Right renal cortex interstitium (tissue), 3 donors: ENCODE measurements at regions not wholly inside any gene's neighbourhood (a gene's known extent, or its start where the extent isn't known, plus 50 kb on each side); places are given as distances from the start of the nearest gene placed in this dataset.
"Not testable (repeated sequence)": the region's sequence is repeated elsewhere in the genome, so short reads cannot be mapped to it uniquely, and the experiment has no call there.

Experiments
- DNase-seq, 3 donors: peaks; one replicate each; pipeline ENCODE4 v3.0.0-alpha.2; 2013; ENCODE audit warnings: low read depth in 3 of 3, low spot score in 2 of 3

DNA sequence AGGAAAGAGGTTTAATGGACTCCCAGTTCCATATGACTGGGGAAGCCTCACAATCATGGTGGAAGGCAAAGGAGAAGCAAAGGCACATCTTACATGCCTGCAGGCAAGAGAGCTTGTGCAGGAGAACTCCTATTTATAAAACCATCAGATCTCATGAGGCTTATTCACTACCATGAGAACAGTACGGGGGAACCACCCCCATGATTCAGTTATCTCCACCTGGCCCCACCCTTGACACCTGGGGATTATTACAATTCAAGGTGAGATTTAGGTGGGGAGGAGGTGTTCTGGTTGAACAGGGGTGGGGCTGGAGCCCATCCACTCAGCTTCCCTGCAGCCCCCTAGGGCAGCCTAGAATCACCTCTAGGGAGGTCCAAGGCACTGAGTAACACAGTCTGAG lies 128.9 kb upstream of the KLF3 start:
- DNase-seq, result not testable (repeated sequence)

DNA sequence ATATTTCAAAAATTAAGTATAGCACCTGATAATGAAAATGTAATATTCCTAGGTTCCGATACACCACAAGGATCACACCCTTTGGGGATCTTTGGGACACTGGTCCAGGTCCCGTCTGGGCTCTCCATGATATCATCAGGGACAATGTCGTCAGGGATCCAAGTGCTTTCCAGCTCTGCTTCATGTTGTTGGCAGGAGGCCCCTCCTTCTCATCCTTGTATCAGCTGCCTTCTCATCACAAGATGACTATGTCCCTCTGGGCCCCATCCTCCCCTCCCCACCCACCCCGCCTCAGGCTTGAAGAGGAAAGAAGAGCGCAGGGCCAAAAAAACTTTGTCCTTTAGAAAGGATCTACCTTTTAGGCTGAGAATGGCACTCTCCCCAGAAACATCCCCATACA lies 128.3 kb upstream of the KLF3 start:
- no peak for DNase-seq

DNA sequence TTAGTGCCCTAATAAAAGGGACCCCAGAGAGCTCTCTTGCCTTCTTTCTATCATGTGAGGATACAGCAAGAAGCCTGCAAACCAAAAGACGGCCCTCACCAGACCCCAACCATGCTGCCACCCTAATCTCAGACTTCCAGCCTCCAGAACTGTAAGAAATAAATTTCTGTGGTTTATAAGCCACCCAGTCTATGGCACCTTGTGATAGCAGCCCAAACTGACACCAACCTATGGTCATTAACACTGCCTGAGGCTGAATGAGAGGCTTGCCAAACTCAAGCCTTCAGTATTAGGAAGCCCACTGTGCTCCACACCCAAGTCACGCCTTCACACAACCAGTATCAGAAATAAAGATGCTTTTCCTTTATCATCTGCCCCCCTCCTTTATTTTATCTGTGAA lies 127.3 kb upstream of the KLF3 start:
- no peak for DNase-seq

DNA sequence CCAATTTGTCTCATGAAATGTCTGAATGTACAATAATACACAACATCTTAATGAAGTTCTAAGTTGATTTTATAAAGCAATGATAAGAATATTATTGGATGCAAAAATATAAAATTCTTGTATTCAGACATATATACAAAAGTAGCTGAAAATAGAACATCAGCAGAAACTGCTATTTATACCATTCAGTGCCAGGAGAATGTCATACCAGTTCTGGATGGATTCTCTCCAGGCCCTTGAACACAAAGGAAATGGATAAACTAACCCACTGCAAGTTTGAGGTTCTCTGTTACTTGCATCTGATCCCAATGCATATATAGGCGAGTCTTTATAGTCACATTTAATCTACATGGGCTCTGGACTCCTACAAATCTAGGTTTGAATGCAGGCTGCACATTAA lies 126.3 kb upstream of the KLF3 start:
- DNase-seq, result no peak

DNA sequence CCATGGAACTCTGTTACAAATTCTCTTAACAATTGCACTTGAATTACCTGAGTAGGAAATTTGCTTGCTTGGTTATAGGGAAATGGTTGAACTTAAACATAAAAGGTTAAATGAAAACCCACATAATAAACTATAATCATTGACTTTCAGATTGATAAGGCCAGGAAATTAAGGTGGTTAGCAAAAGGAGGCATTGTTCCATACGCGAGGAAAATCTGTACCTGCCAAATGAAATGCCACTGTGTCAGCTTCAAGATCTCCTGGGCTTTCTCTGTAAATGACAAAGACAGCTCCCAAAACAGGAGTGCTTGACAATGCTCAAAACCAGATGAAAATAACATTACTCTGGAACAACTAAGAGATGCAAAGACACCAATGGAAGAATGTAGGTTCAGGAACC lies 125.5 kb upstream of the KLF3 start:
- DNase-seq, result no peak

DNA sequence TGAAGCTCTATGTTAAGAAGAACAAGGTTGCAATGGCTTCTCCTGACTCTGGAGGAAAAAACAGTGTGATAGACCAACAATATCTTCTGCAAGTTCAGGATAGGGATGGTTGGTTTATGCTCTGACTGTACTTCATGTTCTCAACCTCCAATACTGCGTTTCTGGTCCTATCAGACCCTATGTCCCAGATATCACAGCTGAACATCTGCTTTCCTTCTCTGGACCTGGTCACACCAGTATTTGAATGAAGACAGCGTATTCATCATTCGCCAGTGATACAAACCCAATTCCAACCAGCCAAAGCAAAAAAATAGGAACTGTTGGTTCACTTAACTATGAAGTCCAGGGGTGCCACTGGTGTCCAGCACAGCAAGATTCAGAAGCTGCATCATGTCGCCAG lies 124.5 kb upstream of the KLF3 start:
- no peak for DNase-seq

DNA sequence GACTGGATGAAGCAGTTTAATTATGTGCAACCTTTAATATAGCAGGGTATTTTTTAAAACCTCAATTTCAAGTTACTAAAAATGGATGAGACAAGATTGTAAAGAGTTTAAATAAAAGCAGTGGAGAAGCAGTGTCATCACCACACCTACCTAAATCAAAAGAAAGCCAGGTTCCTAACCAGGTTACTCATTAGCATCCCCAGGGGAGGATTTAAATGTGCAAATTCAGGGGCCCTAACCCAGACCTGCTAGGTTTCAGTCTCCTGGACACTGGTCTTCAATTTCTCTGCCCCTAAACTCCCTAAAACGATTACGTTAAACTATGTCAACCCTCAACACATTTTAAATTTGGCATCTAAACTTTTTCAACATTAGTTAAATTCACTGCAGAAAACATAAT lies 116.9 kb upstream of the KLF3 start:
- DNase-seq, result no peak

DNA sequence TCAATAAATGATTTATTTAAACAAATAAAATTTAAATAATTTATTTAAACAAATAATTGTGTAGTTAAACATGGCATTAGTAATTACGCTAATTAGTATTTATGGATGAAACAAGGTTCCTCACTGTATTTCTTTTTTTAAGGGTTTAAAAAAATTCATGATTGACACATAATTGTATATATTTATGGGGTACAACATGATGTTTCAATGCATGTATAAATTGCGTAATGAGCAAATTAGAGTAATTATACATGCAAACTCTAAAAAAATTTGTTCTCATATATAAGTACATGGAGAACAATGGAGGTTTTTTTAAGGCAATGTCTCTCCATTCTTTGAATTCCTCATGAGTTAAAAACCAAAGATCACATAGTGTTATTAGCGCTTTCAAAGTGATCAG lies 115.7 kb upstream of the KLF3 start:
- DNase-seq, result no peak

DNA sequence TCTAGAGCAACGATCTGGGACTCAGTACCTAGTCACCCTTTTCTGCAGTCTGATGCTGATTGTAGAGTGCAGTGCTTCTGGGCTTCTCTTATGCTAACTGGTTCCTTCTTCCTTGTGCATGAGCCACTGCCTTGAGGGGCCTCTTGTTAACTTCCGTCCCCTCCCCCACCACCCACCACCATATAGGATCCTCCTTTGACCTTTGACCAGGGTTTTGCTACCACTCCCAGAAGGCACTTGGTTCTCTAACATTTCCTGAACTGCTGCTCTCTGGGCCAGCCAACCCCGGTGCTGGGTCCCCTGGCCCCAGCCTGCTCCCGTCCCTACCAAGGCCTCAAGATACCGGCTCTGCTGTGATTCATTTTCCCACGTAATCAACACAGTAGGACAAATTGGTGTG lies 104.6 kb upstream of the KLF3 start:
- DNase-seq, result no peak

DNA sequence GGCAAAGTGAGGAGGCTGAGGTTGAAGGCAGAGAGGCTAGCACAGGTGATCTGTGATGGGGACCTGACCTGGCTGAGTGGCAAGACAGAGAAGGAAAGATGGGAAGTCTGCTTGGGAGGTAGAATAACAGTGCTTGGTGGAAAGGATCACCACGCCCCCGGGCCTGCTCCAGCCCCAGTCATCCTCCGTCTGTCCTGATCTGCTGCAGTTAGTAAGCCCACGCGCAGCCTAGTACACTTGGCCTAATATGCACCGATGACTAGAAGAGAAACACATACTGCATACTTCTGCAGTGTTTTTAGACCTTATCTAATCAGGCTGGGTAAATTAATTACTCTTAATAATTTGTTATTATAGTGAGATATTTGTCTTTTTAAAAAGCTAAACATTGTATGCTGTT lies 103.7 kb upstream of the KLF3 start:
- DNase-seq, result no peak

DNA sequence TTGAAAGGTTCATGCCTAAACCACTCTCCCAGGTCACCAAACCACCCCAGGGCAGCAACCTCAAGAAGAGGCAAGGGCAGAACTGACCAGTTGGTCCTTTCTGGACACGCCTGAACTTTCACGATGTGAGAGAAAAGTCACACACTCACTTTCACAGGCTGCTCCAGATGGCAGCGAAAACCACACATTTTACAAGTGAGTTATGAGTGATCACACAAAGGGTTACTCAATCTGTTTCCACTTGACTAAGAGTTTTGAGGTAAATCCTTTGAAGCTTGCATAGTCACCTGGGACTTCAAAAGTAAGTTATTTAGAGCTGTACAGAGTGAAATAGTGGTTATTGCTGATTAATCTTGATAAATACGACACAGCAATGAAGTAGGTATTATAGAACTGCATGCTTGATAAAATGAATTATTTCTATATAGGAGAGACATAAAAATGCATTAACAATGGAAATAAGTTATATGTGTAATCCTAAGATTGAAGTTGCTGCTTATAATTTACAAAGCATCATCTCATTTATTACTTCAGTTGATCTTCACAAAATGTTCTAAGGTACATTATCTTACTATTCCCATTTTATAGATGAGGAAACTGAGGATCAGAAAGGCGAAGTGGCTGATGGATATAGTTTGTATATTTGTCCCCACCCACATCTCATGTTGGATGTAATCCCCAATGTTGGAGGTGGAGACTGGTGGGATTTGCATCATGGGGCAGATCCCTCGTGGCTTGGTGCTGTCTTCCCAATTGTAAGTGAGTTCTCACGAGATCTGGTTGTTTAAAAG lies 103.0 kb upstream of the KLF3 start:
- DNase-seq, result no peak

DNA sequence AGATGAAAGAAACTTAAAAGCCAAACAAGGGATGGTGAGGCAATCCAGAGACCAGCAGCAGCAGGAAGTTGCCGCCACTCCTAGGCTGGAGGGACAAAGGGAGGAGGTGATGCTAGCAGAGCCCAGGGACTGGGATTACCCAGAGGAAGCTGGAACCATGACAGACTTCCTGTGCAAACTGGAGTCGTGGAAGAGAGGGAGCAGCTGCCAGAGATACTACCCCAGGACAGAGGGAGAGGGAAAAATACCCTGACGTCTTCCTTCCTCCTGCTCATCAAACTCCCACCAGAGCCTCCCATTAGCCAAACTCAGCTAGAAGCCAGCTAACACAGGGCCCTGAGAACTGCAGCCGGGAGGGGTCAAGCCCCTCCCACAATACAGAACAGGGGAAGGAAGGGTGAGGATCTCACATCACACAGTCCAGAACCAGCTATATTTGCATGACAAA lies 101.2 kb upstream of the KLF3 start:
- no peak for DNase-seq

DNA sequence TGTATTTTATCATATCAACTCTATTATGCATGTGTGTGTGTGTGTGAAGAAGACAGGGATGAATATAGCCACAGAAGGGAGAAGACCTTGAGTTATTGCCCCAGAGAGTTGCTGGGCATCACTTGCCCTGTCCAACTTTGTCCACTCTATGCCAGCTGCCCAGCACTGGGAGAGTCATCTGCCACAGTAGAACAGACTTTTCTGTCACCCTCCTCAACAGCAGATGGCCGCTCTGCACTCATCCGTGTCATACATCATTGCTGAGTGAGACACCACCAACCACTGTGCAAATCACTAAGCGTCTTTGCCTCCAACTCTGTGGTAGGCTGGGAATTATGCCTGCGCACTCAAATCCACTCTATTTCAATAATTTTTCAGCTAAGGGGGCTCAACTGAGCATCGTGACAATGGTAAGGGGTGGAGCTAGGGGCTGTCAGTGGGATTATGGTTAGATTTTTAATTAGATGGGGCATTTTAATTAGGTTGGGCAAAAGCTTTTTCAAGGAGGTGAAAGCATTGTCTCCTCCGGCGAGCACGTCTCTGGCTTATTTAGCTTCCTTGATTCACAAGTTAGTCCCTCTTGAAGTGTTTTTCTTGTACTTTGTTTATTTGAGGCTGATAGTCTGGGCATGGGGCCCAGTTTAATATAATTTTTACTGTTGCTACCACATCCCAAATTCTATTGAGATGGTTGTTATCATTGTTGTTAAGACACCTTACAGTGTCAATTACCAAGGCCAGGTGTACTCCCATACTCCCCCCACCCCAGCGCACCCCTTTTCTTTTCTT lies 100.1 kb upstream of the KLF3 start:
- no peak for DNase-seq

DNA sequence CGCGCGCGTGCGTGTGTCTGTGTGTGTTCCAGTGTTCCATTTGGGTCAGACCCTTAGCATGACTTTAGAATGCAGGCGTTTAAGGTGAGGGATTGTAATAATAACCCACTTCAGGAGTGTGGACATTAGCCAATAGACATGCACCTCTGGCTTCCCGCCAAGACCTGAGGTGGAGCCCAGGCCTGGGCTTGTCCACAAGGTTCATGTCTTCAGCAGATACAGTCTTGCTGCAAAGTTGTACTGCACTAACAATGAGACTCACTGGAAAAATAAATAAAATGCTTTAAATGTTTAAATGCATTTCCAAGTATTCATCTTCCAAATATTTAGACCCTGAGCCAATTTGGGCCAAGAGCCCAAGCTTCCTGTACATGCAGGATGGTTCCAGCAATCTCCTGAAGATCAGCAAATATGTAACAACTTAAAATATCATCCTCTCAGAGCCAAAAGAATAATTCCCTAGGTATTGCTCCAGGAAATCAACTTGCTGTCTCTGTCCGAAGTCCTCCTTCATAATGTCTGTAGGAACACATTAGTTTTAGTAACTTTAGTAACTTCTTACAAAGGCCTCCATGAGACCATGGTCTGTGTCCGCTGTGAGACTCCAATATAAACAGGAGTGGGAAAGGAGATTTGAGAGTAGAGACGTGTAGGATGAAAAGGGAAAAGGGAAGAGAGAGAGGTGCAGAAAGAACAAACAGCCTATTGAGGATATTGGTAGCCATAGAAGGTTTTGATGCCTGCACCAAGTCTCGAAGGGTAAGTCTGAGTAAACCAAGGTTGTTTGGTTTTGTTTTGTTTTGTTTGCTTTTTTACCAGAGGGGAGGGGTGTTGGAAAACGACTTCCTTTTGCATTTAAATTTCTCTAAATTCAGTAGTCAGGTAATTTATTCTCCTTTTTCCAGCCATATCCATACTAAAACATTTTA lies 98.5 kb upstream of the KLF3 start:
- no peak for DNase-seq

DNA sequence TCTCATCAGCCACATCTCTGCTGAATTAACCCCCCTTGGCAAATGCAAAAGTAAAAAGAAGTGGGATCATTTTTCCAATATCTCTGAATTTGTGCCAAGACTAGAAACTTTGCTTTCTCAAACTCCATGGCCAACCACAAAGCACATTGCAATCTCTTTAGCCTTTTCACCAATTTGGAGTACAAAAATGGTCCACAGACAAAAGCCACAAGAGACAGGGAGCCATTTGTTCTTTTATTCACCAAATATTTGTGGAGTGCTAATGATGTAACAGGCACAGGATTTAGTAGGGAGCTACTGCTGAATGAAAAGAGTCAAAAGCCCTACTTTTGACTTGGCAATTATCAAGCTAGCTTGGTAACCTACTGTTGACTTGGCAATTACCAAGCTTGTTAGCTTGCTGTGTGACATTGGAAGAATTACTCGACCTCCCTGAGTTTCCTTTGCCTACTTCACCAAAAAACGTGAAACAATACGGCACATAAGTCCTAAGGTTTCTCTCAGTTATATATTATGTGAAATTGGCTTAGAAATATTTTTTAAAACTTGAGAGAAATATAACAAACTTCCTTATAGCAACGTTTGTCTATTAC lies 97.1 kb upstream of the KLF3 start:
- no peak for DNase-seq

DNA sequence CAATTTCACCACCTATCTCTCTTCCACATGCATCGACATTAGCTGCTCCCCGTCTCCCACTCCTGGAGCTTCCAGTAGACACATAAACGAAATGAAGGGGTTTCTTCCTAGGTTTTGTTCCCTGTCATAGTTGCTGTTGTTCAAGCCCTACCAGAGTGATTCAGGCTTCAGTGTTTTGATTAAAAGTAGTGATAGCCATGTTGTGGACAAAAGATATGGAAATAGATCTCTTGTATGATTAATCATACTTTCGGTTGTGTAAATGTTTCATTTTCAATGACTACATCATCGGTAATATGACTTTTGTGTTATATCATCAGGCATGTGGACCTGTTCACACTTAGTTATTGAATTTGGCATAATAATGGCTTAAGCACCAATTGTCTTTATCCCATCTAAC lies 96.5 kb upstream of the KLF3 start:
- no peak for DNase-seq

DNA sequence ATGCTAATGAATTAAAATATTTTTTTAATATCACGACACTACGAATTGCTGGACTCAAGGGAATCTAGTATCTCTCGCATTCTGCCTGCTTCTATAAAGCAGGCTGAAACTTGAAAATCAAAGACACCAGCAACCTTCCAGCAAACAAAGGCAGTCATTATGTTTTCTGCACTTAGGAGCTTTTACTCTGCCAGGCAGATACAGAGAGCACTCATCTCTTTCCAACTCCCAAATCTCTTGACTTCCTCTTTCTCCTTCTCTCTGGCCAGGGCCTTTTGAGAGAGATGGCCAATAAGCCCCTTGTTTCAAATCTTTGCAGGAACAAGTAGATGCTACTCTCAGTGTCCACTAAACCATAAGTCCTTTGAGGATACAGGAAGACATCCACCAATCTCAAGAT lies 95.2 kb upstream of the KLF3 start:
- no peak for DNase-seq

DNA sequence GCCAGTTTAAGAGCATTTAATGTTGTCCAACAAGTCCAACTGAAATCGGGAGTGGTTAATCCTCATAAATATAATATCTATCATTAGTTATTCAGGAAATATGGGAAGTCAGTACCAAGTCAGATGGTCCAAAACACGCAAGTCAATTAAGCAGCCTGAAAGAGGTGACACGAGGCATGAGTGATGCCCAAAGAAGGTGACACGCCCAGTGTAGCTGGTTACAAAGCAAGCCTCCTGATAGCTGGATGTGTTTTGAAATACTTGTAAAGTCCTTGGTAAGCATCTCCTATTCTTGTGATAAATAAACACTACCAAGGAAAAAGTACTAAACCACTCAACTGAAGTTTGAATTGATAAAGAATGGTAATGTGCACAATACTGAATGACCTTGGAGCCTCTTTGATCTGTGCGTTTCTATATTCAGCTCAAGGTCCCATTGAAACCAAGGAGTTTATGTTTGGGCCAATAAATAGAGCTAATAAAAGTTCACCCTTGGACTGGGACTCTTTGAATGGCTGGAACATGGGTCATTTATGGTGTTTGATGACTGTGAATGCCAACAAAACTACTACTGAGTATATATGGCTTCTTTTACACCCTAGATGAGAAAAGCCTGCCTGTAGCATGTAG lies 93.2 kb upstream of the KLF3 start:
- DNase-seq, result no peak

DNA sequence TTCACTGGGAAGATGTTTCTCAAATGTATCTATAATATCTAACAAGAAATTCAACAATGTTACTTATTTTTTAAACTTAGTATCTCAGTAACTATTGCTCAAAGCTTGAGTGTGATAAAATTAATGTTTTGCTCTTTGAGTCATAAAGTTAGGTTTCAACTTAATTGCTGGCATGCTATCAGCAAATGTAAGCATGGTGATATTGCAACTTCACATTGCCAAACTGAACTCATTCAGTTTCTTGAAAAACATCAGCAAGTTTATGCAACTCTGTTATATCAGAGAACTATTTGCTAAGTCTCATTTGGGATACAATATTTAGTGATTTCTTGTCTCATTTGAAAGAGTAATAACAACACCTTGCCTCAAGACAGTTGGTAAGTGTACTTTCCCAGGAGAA lies 91.2 kb upstream of the KLF3 start:
- DNase-seq, result no peak

DNA sequence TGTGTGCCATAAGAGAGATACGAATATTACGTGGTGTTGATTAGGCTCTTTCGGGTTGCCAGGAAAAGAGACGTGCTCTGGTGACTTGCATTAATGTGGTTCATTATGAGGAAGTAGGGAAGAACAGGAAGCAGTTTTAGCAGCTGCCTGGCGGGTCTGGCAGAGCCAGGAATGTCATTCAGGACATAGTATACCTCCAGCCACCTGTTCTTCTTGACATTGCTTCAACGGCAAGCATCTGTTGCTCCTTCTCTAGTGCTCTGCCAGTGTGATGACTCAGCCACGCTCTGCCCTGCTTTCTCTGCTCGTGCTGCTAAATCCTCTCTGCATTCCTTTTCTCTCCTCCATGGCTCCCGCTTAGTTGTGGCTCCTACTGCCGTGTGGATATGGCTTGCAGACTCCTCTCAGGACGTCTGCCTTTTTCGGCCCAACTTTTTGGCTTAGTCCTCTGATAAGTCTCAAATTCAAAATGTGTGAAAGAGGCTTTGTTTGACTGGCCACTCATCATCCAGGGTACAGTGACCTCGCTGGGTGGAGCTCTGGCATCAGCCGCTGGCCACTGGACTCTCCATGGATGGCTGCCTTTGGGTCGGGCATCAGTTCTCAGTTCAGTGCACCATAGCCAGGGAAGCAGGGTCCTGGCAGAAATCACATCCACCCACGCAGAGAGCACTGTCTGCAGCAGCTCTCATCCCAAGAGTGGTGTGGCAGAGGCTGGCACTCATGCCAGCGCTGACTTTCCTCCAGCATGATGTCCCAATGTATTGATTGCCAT lies 89.3 kb upstream of the KLF3 start:
- DNase-seq, result no peak
